ENCODE measurements at regions not wholly inside any gene's neighbourhood (a gene's known extent, or its start where the extent isn't known, plus 50 kb on each side); places are given as distances from the start of the nearest gene placed in this dataset.

GRCh38 chr7:131646203-131646602 is 89.8 kb upstream of the PODXL start:
- Histone ChIP-seq H3K4me3 (ENCODE audit: control insufficient read depth in 2 of 3, extremely low read depth in 1 of 3, insufficient read depth in 2 of 3, low read depth in 1 of 3, low read length in 3 of 3) (no peak overlapping the region), H3K27ac (ENCODE audit: control insufficient read depth, insufficient read depth, low read length) (no peak overlapping the region), H2AFZ (ENCODE audit: control insufficient read depth, low read length) (no peak overlapping the region), H3K9me1 (ENCODE audit: control insufficient read depth, extremely low read depth, insufficient read depth, low read length) (no peaks in the 10 kb centered on the region), H4K20me1 (ENCODE audit: control insufficient read depth, extremely low read depth, insufficient read depth, low read length) (no peaks in the 10 kb centered on the region), H3K4me1 (ENCODE audit: control insufficient read depth, extremely low read depth, insufficient read depth, low read length) (no peaks in the 10 kb centered on the region), H3K9me3 (ENCODE audit: control insufficient read depth, low read depth, low read length) (no peaks in the 10 kb centered on the region), H3K27me3 (ENCODE audit: control insufficient read depth, extremely low read depth, insufficient read depth, low read length) (no peaks in the 10 kb centered on the region), H3K36me3 (ENCODE audit: control insufficient read depth in 2 of 2, extremely low read depth in 1 of 2, insufficient read depth in 2 of 2, low read length in 2 of 2) (no peaks in the 10 kb centered on the region), H3K79me2 (ENCODE audit: control insufficient read depth, insufficient read depth, low read length) (no peaks in the 10 kb centered on the region), H3K9ac (ENCODE audit: control insufficient read depth, extremely low read depth, insufficient read depth, low read length) (no peak overlapping the region), H3K4me2 (ENCODE audit: control insufficient read depth, extremely low read depth, insufficient read depth, low read depth, low read length) (no peak overlapping the region)
- TF ChIP-seq EZH2 (IDR thresholded peaks at IDR 0.05; ENCODE audit: low read length): no peak
- no peak for TF ChIP-seq CTCF (optimal IDR thresholded peaks at IDR 0.05 in 1 of 3, IDR thresholded peaks at IDR 0.05 in 1 of 3, conservative IDR thresholded peaks at IDR 0.05 in 1 of 3; ENCODE audit: extremely low read depth in 1 of 3, insufficient read depth in 2 of 3, low read length in 3 of 3)
- FAIRE-seq (no peak), DNase-seq (ENCODE audit: low read depth, low spot score) (no peak)
- dilution Hi-C loops (cut with MboI; ENCODE audit: extremely low pct_ligation_motif_present, low sequenced_read_pairs): no loop called here

GRCh38 chr7:131642429-131642828 is 86.0 kb upstream of the PODXL start:
- FAIRE-seq (no peak), DNase-seq (ENCODE audit: low read depth, low spot score) (no peak)
- H3K4me1 ChIP-seq (ENCODE audit: control insufficient read depth, extremely low read depth, insufficient read depth, low read length): no peaks in the 10 kb centered on the region
- no peaks in the 10 kb centered on the region for H3K27me3 ChIP-seq (ENCODE audit: control insufficient read depth, extremely low read depth, insufficient read depth, low read length)
- no peak overlapping the region for H3K4me3 ChIP-seq (ENCODE audit: control insufficient read depth in 2 of 3, extremely low read depth in 1 of 3, insufficient read depth in 2 of 3, low read depth in 1 of 3, low read length in 3 of 3)
- no peaks in the 10 kb centered on the region for H3K36me3 ChIP-seq (ENCODE audit: control insufficient read depth in 2 of 2, extremely low read depth in 1 of 2, insufficient read depth in 2 of 2, low read length in 2 of 2)
- no peaks in the 10 kb centered on the region for H4K20me1 ChIP-seq (ENCODE audit: control insufficient read depth, extremely low read depth, insufficient read depth, low read length)
- H3K79me2 ChIP-seq (ENCODE audit: control insufficient read depth, insufficient read depth, low read length): no peaks in the 10 kb centered on the region
- no peaks in the 10 kb centered on the region for H3K9me1 ChIP-seq (ENCODE audit: control insufficient read depth, extremely low read depth, insufficient read depth, low read length)
- H3K4me2 ChIP-seq (ENCODE audit: control insufficient read depth, extremely low read depth, insufficient read depth, low read depth, low read length): no peak overlapping the region
- no peak for TF ChIP-seq EZH2 (IDR thresholded peaks at IDR 0.05; ENCODE audit: low read length)
- no peak for TF ChIP-seq CTCF (optimal IDR thresholded peaks at IDR 0.05 in 1 of 3, IDR thresholded peaks at IDR 0.05 in 1 of 3, conservative IDR thresholded peaks at IDR 0.05 in 1 of 3; ENCODE audit: extremely low read depth in 1 of 3, insufficient read depth in 2 of 3, low read length in 3 of 3)
- dilution Hi-C loops (cut with MboI; ENCODE audit: extremely low pct_ligation_motif_present, low sequenced_read_pairs): no loop called here
- no peak overlapping the region for H3K27ac ChIP-seq (ENCODE audit: control insufficient read depth, insufficient read depth, low read length)
- H3K9ac ChIP-seq (ENCODE audit: control insufficient read depth, extremely low read depth, insufficient read depth, low read length): no peak overlapping the region
- H2AFZ ChIP-seq (ENCODE audit: control insufficient read depth, low read length): no peak overlapping the region
- H3K9me3 ChIP-seq (ENCODE audit: control insufficient read depth, low read depth, low read length): no peaks in the 10 kb centered on the region
